Upper lobe of left lung (tissue), 4 donors: ENCODE measurements at regions not wholly inside any gene's neighbourhood (a gene's known extent, or its start where the extent isn't known, plus 50 kb on each side); places are given as distances from the start of the nearest gene placed in this dataset.

ENCODE experiments used
- EP300 ChIP-seq, 4 donors: sonication (generic); formaldehyde crosslinking; IDR thresholded peaks; one replicate each; pipeline ENCODE4 v1.5.1; 2017; ENCODE audit warnings: antibody characterized with exemption in 4 of 4, control low read depth in 2 of 4
- POLR2A ChIP-seq, 4 donors: fragments of 450-650 bp; IDR thresholded peaks; one replicate each; pipeline ENCODE4 v1.5.1; 2016 to 2017; ENCODE audit warnings: antibody characterized with exemption in 4 of 4, mild to moderate bottlenecking in 2 of 4
- TF ChIP-seq, protein P1 (sequence below), 6 experiments: fragments of 450-650 bp in 4 of 6; fragments of 200-600 bp in 2 of 6; sonication (generic) in 2 of 6; IDR thresholded peaks; one replicate each; pipeline ENCODE4 v1.5.1; 2016 to 2019; ENCODE audit warnings: antibody characterized with exemption in 6 of 6

- TF ChIP-seq, protein P1, sequence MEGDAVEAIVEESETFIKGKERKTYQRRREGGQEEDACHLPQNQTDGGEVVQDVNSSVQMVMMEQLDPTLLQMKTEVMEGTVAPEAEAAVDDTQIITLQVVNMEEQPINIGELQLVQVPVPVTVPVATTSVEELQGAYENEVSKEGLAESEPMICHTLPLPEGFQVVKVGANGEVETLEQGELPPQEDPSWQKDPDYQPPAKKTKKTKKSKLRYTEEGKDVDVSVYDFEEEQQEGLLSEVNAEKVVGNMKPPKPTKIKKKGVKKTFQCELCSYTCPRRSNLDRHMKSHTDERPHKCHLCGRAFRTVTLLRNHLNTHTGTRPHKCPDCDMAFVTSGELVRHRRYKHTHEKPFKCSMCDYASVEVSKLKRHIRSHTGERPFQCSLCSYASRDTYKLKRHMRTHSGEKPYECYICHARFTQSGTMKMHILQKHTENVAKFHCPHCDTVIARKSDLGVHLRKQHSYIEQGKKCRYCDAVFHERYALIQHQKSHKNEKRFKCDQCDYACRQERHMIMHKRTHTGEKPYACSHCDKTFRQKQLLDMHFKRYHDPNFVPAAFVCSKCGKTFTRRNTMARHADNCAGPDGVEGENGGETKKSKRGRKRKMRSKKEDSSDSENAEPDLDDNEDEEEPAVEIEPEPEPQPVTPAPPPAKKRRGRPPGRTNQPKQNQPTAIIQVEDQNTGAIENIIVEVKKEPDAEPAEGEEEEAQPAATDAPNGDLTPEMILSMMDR (IDR thresholded peaks at IDR 0.05): no peak
- TF ChIP-seq POLR2A (IDR thresholded peaks at IDR 0.05): no peak
- TF ChIP-seq EP300 (IDR thresholded peaks at IDR 0.05): no peak
These were observed 100.9 kb downstream of the PDGFA start for GRCh38 chr7:418636-419280.
